HEK293 (cell line): ENCODE measurements at regions not wholly inside any gene's neighbourhood (a gene's known extent, or its start where the extent isn't known, plus 50 kb on each side); places are given as distances from the start of the nearest gene placed in this dataset.

Experiments used
- CTCF ChIA-PET: fragments of 350-600 bp; formaldehyde crosslinking; extraction: SDS; loops from one replicate; lab custom pipeline; 2021; ENCODE audit warnings: antibody characterized with exemption; lab: Yijun Ruan, JAX
- POLR2A ChIA-PET: fragments of 300-600 bp; formaldehyde crosslinking; extraction: SDS; loops from one replicate; lab custom pipeline; 2020; ENCODE audit warnings: antibody characterized with exemption, inconsistent platforms; lab: Yijun Ruan, JAX
- H3K27ac ChIP-seq: fragments of 200-500 bp; sonication (Bioruptor generic); 2 replicates; pipeline ENCODE4 v1.5.1; 2014; ENCODE audit warnings: low read depth, low read length, control low read depth, inconsistent platforms; ENCODE audit errors: extremely low read depth
- H3K36me3 ChIP-seq, 2 experiments: fragments of 200-500 bp in 1 of 2; sonication (Bioruptor generic) in 1 of 2; 1 replicate in 1 of 2; 2 replicates in 1 of 2; pipeline ENCODE4 v1.5.1; 2014 to 2017; ENCODE audit warnings: inconsistent platforms in 2 of 2, low read length in 2 of 2; ENCODE audit not compliant: control insufficient read depth in 2 of 2, insufficient read depth in 1 of 2
- H3K4me1 ChIP-seq: fragments of 200-500 bp; sonication (Bioruptor generic); 2 replicates; pipeline ENCODE4 v1.5.1; 2014; ENCODE audit warnings: mild to moderate bottlenecking, low read length, inconsistent platforms; ENCODE audit not compliant: control insufficient read depth, insufficient read depth
- H3K4me3 ChIP-seq: 2 replicates; pipeline ENCODE4 v1.5.1; 2011; ENCODE audit warnings: low read depth, mild to moderate bottlenecking, control low read depth, low read length, moderate library complexity
- H3K9me3 ChIP-seq: fragments of 200-500 bp; sonication (Bioruptor generic); 2 replicates; pipeline ENCODE4 v1.5.1; 2014; ENCODE audit warnings: low read depth, low read length, inconsistent platforms; ENCODE audit not compliant: control insufficient read depth, insufficient read depth
- GLI4 ChIP-seq: fragments of 450-650 bp; formaldehyde crosslinking; IDR thresholded peaks from 2 replicates; pipeline ENCODE4 v1.5.1; 2016; ENCODE audit warnings: missing biosample characterization, missing genetic modification characterization
- GLIS2 ChIP-seq: fragments of 450-650 bp; formaldehyde crosslinking; IDR thresholded peaks from 2 replicates; pipeline ENCODE4 v1.5.1; 2016; ENCODE audit warnings: missing biosample characterization, missing genetic modification characterization
- KLF1 ChIP-seq: fragments of 450-650 bp; formaldehyde crosslinking; IDR thresholded peaks from 2 replicates; pipeline ENCODE4 v1.5.1; 2016; ENCODE audit warnings: missing biosample characterization, missing genetic modification characterization
- OVOL3 ChIP-seq: fragments of 450-650 bp; formaldehyde crosslinking; IDR thresholded peaks from 2 replicates; pipeline ENCODE4 v1.5.1; 2016; ENCODE audit warnings: missing biosample characterization, missing genetic modification characterization
- ZFP41 ChIP-seq: fragments of 450-650 bp; formaldehyde crosslinking; IDR thresholded peaks from 2 replicates; pipeline ENCODE4 v1.5.1; 2016; ENCODE audit warnings: missing biosample characterization, missing genetic modification characterization, borderline replicate concordance
- ZNF132 ChIP-seq: fragments of 450-650 bp; formaldehyde crosslinking; IDR thresholded peaks from 2 replicates; pipeline ENCODE4 v1.5.1; 2017; ENCODE audit warnings: missing biosample characterization, missing genetic modification characterization, borderline replicate concordance
- ZNF184 ChIP-seq: fragments of 450-650 bp; IDR thresholded peaks from 2 replicates; pipeline ENCODE4 v1.5.1; 2018; ENCODE audit warnings: missing biosample characterization, mild to moderate bottlenecking, missing genetic modification characterization
- ZNF214 ChIP-seq: fragments of 450-650 bp; formaldehyde crosslinking; IDR thresholded peaks from 2 replicates; pipeline ENCODE4 v1.5.1; 2017; ENCODE audit warnings: missing biosample characterization, mild to moderate bottlenecking, missing genetic modification characterization, borderline replicate concordance
- ZNF221 ChIP-seq: fragments of 450-650 bp; formaldehyde crosslinking; IDR thresholded peaks from 2 replicates; pipeline ENCODE4 v1.5.1; 2017; ENCODE audit warnings: missing biosample characterization, missing genetic modification characterization, borderline replicate concordance
- ZNF292 ChIP-seq: fragments of 450-650 bp; formaldehyde crosslinking; IDR thresholded peaks from 2 replicates; pipeline ENCODE4 v1.5.1; 2016; ENCODE audit warnings: low read depth, missing biosample characterization, missing genetic modification characterization, borderline replicate concordance
- ZNF324 ChIP-seq: fragments of 450-650 bp; formaldehyde crosslinking; IDR thresholded peaks from 2 replicates; pipeline ENCODE4 v1.5.1; 2016; ENCODE audit warnings: missing biosample characterization, missing genetic modification characterization
- ZNF404 ChIP-seq: fragments of 450-650 bp; formaldehyde crosslinking; IDR thresholded peaks from 2 replicates; pipeline ENCODE4 v1.5.1; 2017; ENCODE audit warnings: missing biosample characterization, missing genetic modification characterization
- ZNF596 ChIP-seq: fragments of 450-650 bp; IDR thresholded peaks from 2 replicates; pipeline ENCODE4 v1.5.0; 2018; ENCODE audit warnings: missing biosample characterization, mild to moderate bottlenecking, missing genetic modification characterization, moderate library complexity
- TF ChIP-seq, protein P1 (sequence below): fragments of 450-650 bp; formaldehyde crosslinking; IDR thresholded peaks from 2 replicates; pipeline ENCODE4 v1.5.1; 2017; ENCODE audit warnings: missing biosample characterization, missing genetic modification characterization
- TF ChIP-seq, protein P2 (sequence below): fragments of 450-650 bp; formaldehyde crosslinking; IDR thresholded peaks from 2 replicates; pipeline ENCODE4 v1.5.0; 2017; ENCODE audit warnings: missing biosample characterization, missing genetic modification characterization, borderline replicate concordance
- TF ChIP-seq, protein P3 (sequence below): fragments of 450-650 bp; formaldehyde crosslinking; IDR thresholded peaks from 2 replicates; pipeline ENCODE4 v1.5.1; 2017; ENCODE audit warnings: missing biosample characterization, mild to moderate bottlenecking, missing genetic modification characterization, moderate library complexity
- TF ChIP-seq, protein P4 (sequence below): fragments of 450-650 bp; formaldehyde crosslinking; conservative IDR thresholded peaks from 2 replicates; pipeline ENCODE4 v1.5.1; 2016; ENCODE audit warnings: low read depth, missing biosample characterization, missing genetic modification characterization
- TF ChIP-seq, protein P5 (sequence below): fragments of 450-650 bp; formaldehyde crosslinking; IDR thresholded peaks from 2 replicates; pipeline ENCODE4 v1.5.1; 2017; ENCODE audit warnings: missing biosample characterization, missing genetic modification characterization

DNA sequence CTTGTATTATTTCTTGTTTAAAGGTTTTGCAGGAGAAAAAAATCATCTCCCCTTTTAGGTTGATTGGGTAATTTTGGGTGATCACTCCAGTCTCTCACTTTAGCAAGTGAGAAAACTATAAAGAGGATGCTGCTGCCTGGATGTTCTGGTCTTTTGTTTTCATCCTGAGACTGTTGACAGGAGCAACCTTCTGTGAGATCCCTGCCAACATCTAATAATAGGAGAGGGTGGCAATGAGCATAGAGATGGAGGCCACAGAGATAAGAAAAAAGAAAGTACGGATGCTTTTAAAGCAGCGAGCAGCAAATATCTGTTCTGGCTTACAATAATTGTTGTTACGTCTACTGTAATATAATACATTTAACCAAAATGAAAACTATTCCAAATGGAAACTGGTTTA is 293.6 kb upstream of the MTNR1B start:
- POLR2A ChIA-PET = no interaction called here
- Histone ChIP-seq H3K36me3 (no peaks in the 10 kb centered on the region), H3K4me1 (peaks cover 4% of the 10 kb centered on the region; the same call in 1 of the 2 replicates), H3K4me3 (no peak overlapping the region), H3K9me3 (no peaks in the 10 kb centered on the region), H3K27ac (no peak overlapping the region)
- TF ChIP-seq OVOL3 (tag by site-specific recombination) (no peak), ZFP41 (tag by site-specific recombination) (no peak), ZNF324 (no peak), ZNF214 (tag by site-specific recombination) (no peak), ZNF132 (no peak), GLI4 (no peak), ZNF292 (tag by site-specific recombination) (no peak), GLIS2 (tag by site-specific recombination) (no peak), KLF1 (no peak), ZNF184 (no peak), ZNF221 (no peak), ZNF404 (tag by site-specific recombination) (no peak), ZNF596 (tag by site-specific recombination) (no peak)
- TF ChIP-seq, protein P1, sequence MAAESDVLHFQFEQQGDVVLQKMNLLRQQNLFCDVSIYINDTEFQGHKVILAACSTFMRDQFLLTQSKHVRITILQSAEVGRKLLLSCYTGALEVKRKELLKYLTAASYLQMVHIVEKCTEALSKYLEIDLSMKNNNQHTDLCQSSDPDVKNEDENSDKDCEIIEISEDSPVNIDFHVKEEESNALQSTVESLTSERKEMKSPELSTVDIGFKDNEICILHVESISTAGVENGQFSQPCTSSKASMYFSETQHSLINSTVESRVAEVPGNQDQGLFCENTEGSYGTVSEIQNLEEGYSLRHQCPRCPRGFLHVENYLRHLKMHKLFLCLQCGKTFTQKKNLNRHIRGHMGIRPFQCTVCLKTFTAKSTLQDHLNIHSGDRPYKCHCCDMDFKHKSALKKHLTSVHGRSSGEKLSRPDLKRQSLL (tag by site-specific recombination) = no peak
- TF ChIP-seq, protein P2, sequence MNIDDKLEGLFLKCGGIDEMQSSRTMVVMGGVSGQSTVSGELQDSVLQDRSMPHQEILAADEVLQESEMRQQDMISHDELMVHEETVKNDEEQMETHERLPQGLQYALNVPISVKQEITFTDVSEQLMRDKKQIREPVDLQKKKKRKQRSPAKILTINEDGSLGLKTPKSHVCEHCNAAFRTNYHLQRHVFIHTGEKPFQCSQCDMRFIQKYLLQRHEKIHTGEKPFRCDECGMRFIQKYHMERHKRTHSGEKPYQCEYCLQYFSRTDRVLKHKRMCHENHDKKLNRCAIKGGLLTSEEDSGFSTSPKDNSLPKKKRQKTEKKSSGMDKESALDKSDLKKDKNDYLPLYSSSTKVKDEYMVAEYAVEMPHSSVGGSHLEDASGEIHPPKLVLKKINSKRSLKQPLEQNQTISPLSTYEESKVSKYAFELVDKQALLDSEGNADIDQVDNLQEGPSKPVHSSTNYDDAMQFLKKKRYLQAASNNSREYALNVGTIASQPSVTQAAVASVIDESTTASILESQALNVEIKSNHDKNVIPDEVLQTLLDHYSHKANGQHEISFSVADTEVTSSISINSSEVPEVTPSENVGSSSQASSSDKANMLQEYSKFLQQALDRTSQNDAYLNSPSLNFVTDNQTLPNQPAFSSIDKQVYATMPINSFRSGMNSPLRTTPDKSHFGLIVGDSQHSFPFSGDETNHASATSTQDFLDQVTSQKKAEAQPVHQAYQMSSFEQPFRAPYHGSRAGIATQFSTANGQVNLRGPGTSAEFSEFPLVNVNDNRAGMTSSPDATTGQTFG (tag by site-specific recombination) = no peak
- TF ChIP-seq, protein P3, sequence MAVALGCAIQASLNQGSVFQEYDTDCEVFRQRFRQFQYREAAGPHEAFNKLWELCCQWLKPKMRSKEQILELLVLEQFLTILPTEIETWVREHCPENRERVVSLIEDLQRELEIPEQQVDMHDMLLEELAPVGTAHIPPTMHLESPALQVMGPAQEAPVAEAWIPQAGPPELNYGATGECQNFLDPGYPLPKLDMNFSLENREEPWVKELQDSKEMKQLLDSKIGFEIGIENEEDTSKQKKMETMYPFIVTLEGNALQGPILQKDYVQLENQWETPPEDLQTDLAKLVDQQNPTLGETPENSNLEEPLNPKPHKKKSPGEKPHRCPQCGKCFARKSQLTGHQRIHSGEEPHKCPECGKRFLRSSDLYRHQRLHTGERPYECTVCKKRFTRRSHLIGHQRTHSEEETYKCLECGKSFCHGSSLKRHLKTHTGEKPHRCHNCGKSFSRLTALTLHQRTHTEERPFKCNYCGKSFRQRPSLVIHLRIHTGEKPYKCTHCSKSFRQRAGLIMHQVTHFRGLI = no peak
- TF ChIP-seq, protein P4, sequence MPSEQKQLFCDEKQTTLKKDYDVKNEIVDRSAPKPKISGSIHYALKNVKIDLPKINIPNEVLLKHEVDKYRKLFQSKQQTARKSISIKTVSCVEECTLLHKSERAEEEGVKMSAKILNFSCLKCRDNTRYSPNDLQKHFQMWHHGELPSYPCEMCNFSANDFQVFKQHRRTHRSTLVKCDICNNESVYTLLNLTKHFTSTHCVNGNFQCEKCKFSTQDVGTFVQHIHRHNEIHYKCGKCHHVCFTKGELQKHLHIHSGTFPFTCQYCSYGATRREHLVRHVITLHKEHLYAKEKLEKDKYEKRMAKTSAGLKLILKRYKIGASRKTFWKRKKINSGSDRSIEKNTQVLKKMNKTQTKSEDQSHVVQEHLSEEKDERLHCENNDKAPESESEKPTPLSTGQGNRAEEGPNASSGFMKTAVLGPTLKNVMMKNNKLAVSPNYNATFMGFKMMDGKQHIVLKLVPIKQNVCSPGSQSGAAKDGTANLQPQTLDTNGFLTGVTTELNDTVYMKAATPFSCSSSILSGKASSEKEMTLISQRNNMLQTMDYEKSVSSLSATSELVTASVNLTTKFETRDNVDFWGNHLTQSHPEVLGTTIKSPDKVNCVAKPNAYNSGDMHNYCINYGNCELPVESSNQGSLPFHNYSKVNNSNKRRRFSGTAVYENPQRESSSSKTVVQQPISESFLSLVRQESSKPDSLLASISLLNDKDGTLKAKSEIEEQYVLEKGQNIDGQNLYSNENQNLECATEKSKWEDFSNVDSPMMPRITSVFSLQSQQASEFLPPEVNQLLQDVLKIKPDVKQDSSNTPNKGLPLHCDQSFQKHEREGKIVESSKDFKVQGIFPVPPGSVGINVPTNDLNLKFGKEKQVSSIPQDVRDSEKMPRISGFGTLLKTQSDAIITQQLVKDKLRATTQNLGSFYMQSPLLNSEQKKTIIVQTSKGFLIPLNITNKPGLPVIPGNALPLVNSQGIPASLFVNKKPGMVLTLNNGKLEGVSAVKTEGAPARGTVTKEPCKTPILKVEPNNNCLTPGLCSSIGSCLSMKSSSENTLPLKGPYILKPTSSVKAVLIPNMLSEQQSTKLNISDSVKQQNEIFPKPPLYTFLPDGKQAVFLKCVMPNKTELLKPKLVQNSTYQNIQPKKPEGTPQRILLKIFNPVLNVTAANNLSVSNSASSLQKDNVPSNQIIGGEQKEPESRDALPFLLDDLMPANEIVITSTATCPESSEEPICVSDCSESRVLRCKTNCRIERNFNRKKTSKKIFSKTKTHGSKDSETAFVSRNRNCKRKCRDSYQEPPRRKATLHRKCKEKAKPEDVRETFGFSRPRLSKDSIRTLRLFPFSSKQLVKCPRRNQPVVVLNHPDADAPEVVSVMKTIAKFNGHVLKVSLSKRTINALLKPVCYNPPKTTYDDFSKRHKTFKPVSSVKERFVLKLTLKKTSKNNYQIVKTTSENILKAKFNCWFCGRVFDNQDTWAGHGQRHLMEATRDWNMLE (tag by site-specific recombination) = no peak
- TF ChIP-seq, protein P5, sequence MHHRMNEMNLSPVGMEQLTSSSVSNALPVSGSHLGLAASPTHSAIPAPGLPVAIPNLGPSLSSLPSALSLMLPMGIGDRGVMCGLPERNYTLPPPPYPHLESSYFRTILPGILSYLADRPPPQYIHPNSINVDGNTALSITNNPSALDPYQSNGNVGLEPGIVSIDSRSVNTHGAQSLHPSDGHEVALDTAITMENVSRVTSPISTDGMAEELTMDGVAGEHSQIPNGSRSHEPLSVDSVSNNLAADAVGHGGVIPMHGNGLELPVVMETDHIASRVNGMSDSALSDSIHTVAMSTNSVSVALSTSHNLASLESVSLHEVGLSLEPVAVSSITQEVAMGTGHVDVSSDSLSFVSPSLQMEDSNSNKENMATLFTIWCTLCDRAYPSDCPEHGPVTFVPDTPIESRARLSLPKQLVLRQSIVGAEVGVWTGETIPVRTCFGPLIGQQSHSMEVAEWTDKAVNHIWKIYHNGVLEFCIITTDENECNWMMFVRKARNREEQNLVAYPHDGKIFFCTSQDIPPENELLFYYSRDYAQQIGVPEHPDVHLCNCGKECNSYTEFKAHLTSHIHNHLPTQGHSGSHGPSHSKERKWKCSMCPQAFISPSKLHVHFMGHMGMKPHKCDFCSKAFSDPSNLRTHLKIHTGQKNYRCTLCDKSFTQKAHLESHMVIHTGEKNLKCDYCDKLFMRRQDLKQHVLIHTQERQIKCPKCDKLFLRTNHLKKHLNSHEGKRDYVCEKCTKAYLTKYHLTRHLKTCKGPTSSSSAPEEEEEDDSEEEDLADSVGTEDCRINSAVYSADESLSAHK (tag by site-specific recombination) = no peak
- CTCF ChIA-PET = no interaction called here
